ENCODE measurements at regions not wholly inside any gene's neighbourhood (a gene's known extent, or its start where the extent isn't known, plus 50 kb on each side); places are given as distances from the start of the nearest gene placed in this dataset.

GRCh38 chr11:92057849-92058442 is 166.7 kb upstream of the FAT3 start:
- Histone ChIP-seq H2BK12ac (ENCODE audit: low read length in 2 of 2) (no peak overlapping the region), H3K9ac (ENCODE audit: low read length) (no peak overlapping the region), H2BK5ac (ENCODE audit: low read depth, low read length, poor library complexity, severe bottlenecking) (no peak overlapping the region), H3K4me3 (ENCODE audit: insufficient read depth in 1 of 2, low read depth in 1 of 2, low read length in 2 of 2) (no peak overlapping the region), H3K79me1 (replicated peaks; ENCODE audit: low read length, poor library complexity, severe bottlenecking) (no peaks in the 10 kb centered on the region), H2AFZ (ENCODE audit: low read depth, low read length) (no peak overlapping the region), H3K4ac (ENCODE audit: low read depth in 1 of 2, low read length in 2 of 2) (no peak overlapping the region), H3K9me3 (ENCODE audit: control insufficient read depth, low read length) (peaks cover 3% of the 10 kb centered on the region), H3K4me2 (ENCODE audit: low read length, poor library complexity, severe bottlenecking) (no peak overlapping the region), H3K27me3 (ENCODE audit: control insufficient read depth in 1 of 2, insufficient read depth in 1 of 2, low read length in 2 of 2) (no peaks in the 10 kb centered on the region), H3K14ac (ENCODE audit: low read length in 2 of 2) (no peak overlapping the region), H4K8ac (ENCODE audit: low read length) (no peak overlapping the region), H2BK120ac (ENCODE audit: low read depth, low read length) (no peak overlapping the region), H3K4me1 (ENCODE audit: control insufficient read depth, insufficient read depth, low read depth, low read length) (no peaks in the 10 kb centered on the region), H3K27ac (ENCODE audit: low read length, poor library complexity, severe bottlenecking) (no peak overlapping the region), H3K36me3 (ENCODE audit: control insufficient read depth in 1 of 2, insufficient read depth in 2 of 2, low read depth in 1 of 2, low read length in 2 of 2) (no peaks in the 10 kb centered on the region), H3K18ac (ENCODE audit: low read depth in 1 of 2, low read length in 2 of 2) (no peak overlapping the region), H2BK15ac (ENCODE audit: low read depth, poor library complexity, severe bottlenecking) (no peak overlapping the region), H3K23ac (ENCODE audit: low read length in 2 of 2) (no peak overlapping the region), H4K91ac (ENCODE audit: low read length) (no peak overlapping the region), H2AK5ac (ENCODE audit: low read length, severe bottlenecking) (no peak overlapping the region)
- WGBS = 59% methylated on average over 1 of the region's 2 CpGs
- DNase-seq = no peak

GRCh38 chr11:92053216-92053615 is 171.4 kb upstream of the FAT3 start:
- Histone ChIP-seq H3K4me3 (ENCODE audit: insufficient read depth in 1 of 2, low read depth in 1 of 2, low read length in 2 of 2) (no peak overlapping the region), H3K4ac (ENCODE audit: low read depth in 1 of 2, low read length in 2 of 2) (no peak overlapping the region), H2AK5ac (ENCODE audit: low read length, severe bottlenecking) (no peak overlapping the region), H3K79me1 (replicated peaks; ENCODE audit: low read length, poor library complexity, severe bottlenecking) (no peaks in the 10 kb centered on the region), H2BK15ac (ENCODE audit: low read depth, poor library complexity, severe bottlenecking) (no peak overlapping the region), H4K91ac (ENCODE audit: low read length) (no peak overlapping the region), H3K36me3 (ENCODE audit: control insufficient read depth in 1 of 2, insufficient read depth in 2 of 2, low read depth in 1 of 2, low read length in 2 of 2) (no peaks in the 10 kb centered on the region), H2AFZ (ENCODE audit: low read depth, low read length) (no peak overlapping the region), H4K8ac (ENCODE audit: low read length) (no peak overlapping the region), H2BK5ac (ENCODE audit: low read depth, low read length, poor library complexity, severe bottlenecking) (no peak overlapping the region), H3K27ac (ENCODE audit: low read length, poor library complexity, severe bottlenecking) (no peak overlapping the region), H3K14ac (ENCODE audit: low read length in 2 of 2) (no peak overlapping the region), H3K18ac (ENCODE audit: low read depth in 1 of 2, low read length in 2 of 2) (no peak overlapping the region), H3K23ac (ENCODE audit: low read length in 2 of 2) (no peak overlapping the region), H3K4me2 (ENCODE audit: low read length, poor library complexity, severe bottlenecking) (no peak overlapping the region), H2BK12ac (ENCODE audit: low read length in 2 of 2) (no peak overlapping the region), H3K9me3 (ENCODE audit: control insufficient read depth, low read length) (no peaks in the 10 kb centered on the region), H3K27me3 (ENCODE audit: control insufficient read depth in 1 of 2, insufficient read depth in 1 of 2, low read length in 2 of 2) (no peaks in the 10 kb centered on the region), H3K4me1 (ENCODE audit: control insufficient read depth, insufficient read depth, low read depth, low read length) (no peaks in the 10 kb centered on the region), H3K9ac (ENCODE audit: low read length) (no peak overlapping the region), H2BK120ac (ENCODE audit: low read depth, low read length) (no peak overlapping the region)
- DNase-seq = no peak

- H3K79me1 ChIP-seq (replicated peaks; ENCODE audit: low read length, poor library complexity, severe bottlenecking) = no peaks in the 10 kb centered on the region
- no peak overlapping the region for H3K23ac ChIP-seq (ENCODE audit: low read length in 2 of 2)
- no peak overlapping the region for H2BK12ac ChIP-seq (ENCODE audit: low read length in 2 of 2)
- no peak overlapping the region for H2BK120ac ChIP-seq (ENCODE audit: low read depth, low read length)
- H3K14ac ChIP-seq (ENCODE audit: low read length in 2 of 2) = no peak overlapping the region
- H4K8ac ChIP-seq (ENCODE audit: low read length) = no peak overlapping the region
- H2BK15ac ChIP-seq (ENCODE audit: low read depth, poor library complexity, severe bottlenecking) = no peak overlapping the region
- no peak overlapping the region for H4K91ac ChIP-seq (ENCODE audit: low read length)
- 73% methylated on average over 2 of the region's 2 CpGs for WGBS
- no peak overlapping the region for H2BK5ac ChIP-seq (ENCODE audit: low read depth, low read length, poor library complexity, severe bottlenecking)
- no peak overlapping the region for H2AK5ac ChIP-seq (ENCODE audit: low read length, severe bottlenecking)
- no peak overlapping the region for H3K4me3 ChIP-seq (ENCODE audit: insufficient read depth in 1 of 2, low read depth in 1 of 2, low read length in 2 of 2)
- no peak overlapping the region for H3K4me2 ChIP-seq (ENCODE audit: low read length, poor library complexity, severe bottlenecking)
- no peaks in the 10 kb centered on the region for H3K9me3 ChIP-seq (ENCODE audit: control insufficient read depth, low read length)
- H3K9ac ChIP-seq (ENCODE audit: low read length) = no peak overlapping the region
- no peaks in the 10 kb centered on the region for H3K4me1 ChIP-seq (ENCODE audit: control insufficient read depth, insufficient read depth, low read depth, low read length)
- H3K27me3 ChIP-seq (ENCODE audit: control insufficient read depth in 1 of 2, insufficient read depth in 1 of 2, low read length in 2 of 2) = no peaks in the 10 kb centered on the region
- no peak overlapping the region for H3K4ac ChIP-seq (ENCODE audit: low read depth in 1 of 2, low read length in 2 of 2)
- DNase-seq = no peak
- H3K27ac ChIP-seq (ENCODE audit: low read length, poor library complexity, severe bottlenecking) = no peak overlapping the region
- H3K18ac ChIP-seq (ENCODE audit: low read depth in 1 of 2, low read length in 2 of 2) = no peak overlapping the region
- H2AFZ ChIP-seq (ENCODE audit: low read depth, low read length) = no peak overlapping the region
- H3K36me3 ChIP-seq (ENCODE audit: control insufficient read depth in 1 of 2, insufficient read depth in 2 of 2, low read depth in 1 of 2, low read length in 2 of 2) = no peaks in the 10 kb centered on the region
These were observed 174.3 kb upstream of the FAT3 start for GRCh38 chr11:92050305-92050704.

- no peak overlapping the region for H3K14ac ChIP-seq (ENCODE audit: low read length in 2 of 2)
- WGBS = no CpG with 5 or more reads among the region's 1 CpG
- no peak overlapping the region for H3K9ac ChIP-seq (ENCODE audit: low read length)
- no peak overlapping the region for H2BK12ac ChIP-seq (ENCODE audit: low read length in 2 of 2)
- H2AFZ ChIP-seq (ENCODE audit: low read depth, low read length) = no peak overlapping the region
- no peak overlapping the region for H3K4ac ChIP-seq (ENCODE audit: low read depth in 1 of 2, low read length in 2 of 2)
- H4K8ac ChIP-seq (ENCODE audit: low read length) = no peak overlapping the region
- H3K79me1 ChIP-seq (replicated peaks; ENCODE audit: low read length, poor library complexity, severe bottlenecking) = no peaks in the 10 kb centered on the region
- H2AK5ac ChIP-seq (ENCODE audit: low read length, severe bottlenecking) = no peak overlapping the region
- no peaks in the 10 kb centered on the region for H3K27me3 ChIP-seq (ENCODE audit: control insufficient read depth in 1 of 2, insufficient read depth in 1 of 2, low read length in 2 of 2)
- no peak overlapping the region for H3K23ac ChIP-seq (ENCODE audit: low read length in 2 of 2)
- no peak overlapping the region for H2BK15ac ChIP-seq (ENCODE audit: low read depth, poor library complexity, severe bottlenecking)
- no peak overlapping the region for H3K27ac ChIP-seq (ENCODE audit: low read length, poor library complexity, severe bottlenecking)
- H2BK5ac ChIP-seq (ENCODE audit: low read depth, low read length, poor library complexity, severe bottlenecking) = no peak overlapping the region
- H3K4me2 ChIP-seq (ENCODE audit: low read length, poor library complexity, severe bottlenecking) = no peak overlapping the region
- no peak for DNase-seq
- H3K4me3 ChIP-seq (ENCODE audit: insufficient read depth in 1 of 2, low read depth in 1 of 2, low read length in 2 of 2) = no peak overlapping the region
- H3K36me3 ChIP-seq (ENCODE audit: control insufficient read depth in 1 of 2, insufficient read depth in 2 of 2, low read depth in 1 of 2, low read length in 2 of 2) = no peaks in the 10 kb centered on the region
- H4K91ac ChIP-seq (ENCODE audit: low read length) = no peak overlapping the region
- H3K4me1 ChIP-seq (ENCODE audit: control insufficient read depth, insufficient read depth, low read depth, low read length) = no peaks in the 10 kb centered on the region
- H2BK120ac ChIP-seq (ENCODE audit: low read depth, low read length) = no peak overlapping the region
- no peaks in the 10 kb centered on the region for H3K9me3 ChIP-seq (ENCODE audit: control insufficient read depth, low read length)
- no peak overlapping the region for H3K18ac ChIP-seq (ENCODE audit: low read depth in 1 of 2, low read length in 2 of 2)
These were observed 176.2 kb upstream of the FAT3 start for GRCh38 chr11:92048415-92048814.

All from mesenchymal stem cell (in vitro differentiated cells and primary cell).